Esophagus muscularis mucosa (tissue), 3 donors: ENCODE measurements at regions not wholly inside any gene's neighbourhood (a gene's known extent, or its start where the extent isn't known, plus 50 kb on each side); places are given as distances from the start of the nearest gene placed in this dataset.
"Not testable (repeated sequence)": the region's sequence is repeated elsewhere in the genome, so short reads cannot be mapped to it uniquely, and the experiment has no call there.

Source experiments
- EP300 ChIP-seq: sonication (generic); formaldehyde crosslinking; IDR thresholded peaks from one replicate; pipeline ENCODE4 v1.6.1; 2017; ENCODE audit warnings: antibody characterized with exemption
- TF ChIP-seq, protein P1 (sequence below), 3 experiments: fragments of 200-600 bp in 2 of 3; fragments of 450-650 bp in 1 of 3; sonication (generic) in 2 of 3; IDR thresholded peaks; one replicate each; pipeline ENCODE4 v1.5.1; 2017 to 2019; ENCODE audit warnings: antibody characterized with exemption in 3 of 3, mild to moderate bottlenecking in 2 of 3, moderate library complexity in 1 of 3

DNA sequence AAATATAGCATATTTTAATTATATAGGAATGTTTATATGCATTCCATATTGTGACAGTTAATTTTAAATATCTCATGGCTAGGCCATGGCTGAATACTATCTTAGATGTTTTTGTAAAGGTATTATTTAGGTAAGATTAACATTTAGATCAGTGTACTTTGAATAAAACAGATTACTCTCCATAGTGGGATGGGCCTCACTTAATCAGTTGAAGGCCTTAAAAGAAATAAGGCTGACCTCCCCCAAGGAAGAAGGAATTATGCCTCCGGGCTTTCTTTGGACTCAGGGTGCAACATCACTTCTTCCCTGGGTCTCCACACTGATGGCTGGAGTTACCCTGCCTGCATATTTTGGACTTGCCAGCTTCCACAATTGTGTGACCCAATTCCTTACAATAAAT, 113.4 kb downstream of the SEPTIN7 start:
- TF ChIP-seq, protein P1, sequence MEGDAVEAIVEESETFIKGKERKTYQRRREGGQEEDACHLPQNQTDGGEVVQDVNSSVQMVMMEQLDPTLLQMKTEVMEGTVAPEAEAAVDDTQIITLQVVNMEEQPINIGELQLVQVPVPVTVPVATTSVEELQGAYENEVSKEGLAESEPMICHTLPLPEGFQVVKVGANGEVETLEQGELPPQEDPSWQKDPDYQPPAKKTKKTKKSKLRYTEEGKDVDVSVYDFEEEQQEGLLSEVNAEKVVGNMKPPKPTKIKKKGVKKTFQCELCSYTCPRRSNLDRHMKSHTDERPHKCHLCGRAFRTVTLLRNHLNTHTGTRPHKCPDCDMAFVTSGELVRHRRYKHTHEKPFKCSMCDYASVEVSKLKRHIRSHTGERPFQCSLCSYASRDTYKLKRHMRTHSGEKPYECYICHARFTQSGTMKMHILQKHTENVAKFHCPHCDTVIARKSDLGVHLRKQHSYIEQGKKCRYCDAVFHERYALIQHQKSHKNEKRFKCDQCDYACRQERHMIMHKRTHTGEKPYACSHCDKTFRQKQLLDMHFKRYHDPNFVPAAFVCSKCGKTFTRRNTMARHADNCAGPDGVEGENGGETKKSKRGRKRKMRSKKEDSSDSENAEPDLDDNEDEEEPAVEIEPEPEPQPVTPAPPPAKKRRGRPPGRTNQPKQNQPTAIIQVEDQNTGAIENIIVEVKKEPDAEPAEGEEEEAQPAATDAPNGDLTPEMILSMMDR (IDR thresholded peaks at IDR 0.05) = not testable (repeated sequence)
- not testable (repeated sequence) for TF ChIP-seq EP300
